ENCODE measurements at regions not wholly inside any gene's neighbourhood (a gene's known extent, or its start where the extent isn't known, plus 50 kb on each side); places are given as distances from the start of the nearest gene placed in this dataset.
"Not testable (repeated sequence)": the region's sequence is repeated elsewhere in the genome, so short reads cannot be mapped to it uniquely, and the experiment has no call there.

DNA sequence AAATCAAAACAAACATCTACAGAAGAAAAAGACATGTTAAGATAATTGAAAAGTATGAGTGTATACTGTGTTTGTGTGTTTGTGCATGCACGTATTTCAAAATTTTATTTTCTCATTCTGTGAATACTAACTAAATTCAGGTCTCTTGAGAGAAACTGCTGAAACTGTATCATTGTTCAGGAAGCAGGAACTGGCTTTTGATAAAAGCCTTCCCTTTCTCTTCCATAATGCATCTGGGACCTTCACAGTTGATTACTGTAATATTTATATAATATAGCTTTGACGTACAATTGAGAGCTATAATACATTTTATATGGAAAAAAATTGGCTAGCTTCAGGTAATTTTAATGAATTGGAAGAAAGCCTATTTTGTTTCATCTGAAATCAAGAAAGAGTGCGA lies 993.5 kb downstream of the SLC6A15 start:
- Mint-ChIP-seq H3K36me3 (no peaks in the 10 kb centered on the region), H3K4me3 (no peak overlapping the region), H3K27ac (no peak overlapping the region), H3K27me3 (no peaks in the 10 kb centered on the region), H3K9me3 (no peaks in the 10 kb centered on the region), H3K4me1 (ENCODE audit: unreplicated experiment) (peaks cover 6% of the 10 kb centered on the region)
- DNase-seq (ENCODE audit: extremely low spot score, unreplicated experiment): no peak
- TF ChIP-seq, protein P1, sequence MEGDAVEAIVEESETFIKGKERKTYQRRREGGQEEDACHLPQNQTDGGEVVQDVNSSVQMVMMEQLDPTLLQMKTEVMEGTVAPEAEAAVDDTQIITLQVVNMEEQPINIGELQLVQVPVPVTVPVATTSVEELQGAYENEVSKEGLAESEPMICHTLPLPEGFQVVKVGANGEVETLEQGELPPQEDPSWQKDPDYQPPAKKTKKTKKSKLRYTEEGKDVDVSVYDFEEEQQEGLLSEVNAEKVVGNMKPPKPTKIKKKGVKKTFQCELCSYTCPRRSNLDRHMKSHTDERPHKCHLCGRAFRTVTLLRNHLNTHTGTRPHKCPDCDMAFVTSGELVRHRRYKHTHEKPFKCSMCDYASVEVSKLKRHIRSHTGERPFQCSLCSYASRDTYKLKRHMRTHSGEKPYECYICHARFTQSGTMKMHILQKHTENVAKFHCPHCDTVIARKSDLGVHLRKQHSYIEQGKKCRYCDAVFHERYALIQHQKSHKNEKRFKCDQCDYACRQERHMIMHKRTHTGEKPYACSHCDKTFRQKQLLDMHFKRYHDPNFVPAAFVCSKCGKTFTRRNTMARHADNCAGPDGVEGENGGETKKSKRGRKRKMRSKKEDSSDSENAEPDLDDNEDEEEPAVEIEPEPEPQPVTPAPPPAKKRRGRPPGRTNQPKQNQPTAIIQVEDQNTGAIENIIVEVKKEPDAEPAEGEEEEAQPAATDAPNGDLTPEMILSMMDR (conservative IDR thresholded peaks at IDR 0.05): no peak

DNA sequence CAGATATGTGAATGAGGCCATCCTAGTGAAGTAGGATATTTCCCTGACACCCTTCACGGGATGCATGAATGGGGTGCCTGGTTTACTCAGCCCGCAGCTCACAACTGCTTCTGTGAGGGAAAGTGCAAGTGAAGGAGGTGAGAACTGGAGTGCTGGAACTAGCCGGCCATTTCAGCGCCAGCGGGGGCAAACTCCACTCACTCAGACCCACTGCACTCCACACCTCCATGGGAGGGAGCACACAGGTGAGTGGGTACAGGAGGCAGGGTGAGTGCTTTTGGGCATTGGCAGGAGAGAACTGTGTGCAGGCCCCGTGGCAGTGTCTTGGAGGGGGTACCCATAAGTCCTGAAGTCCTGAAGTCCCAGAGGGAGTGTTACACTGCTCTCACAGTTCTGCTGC lies 1008.4 kb downstream of the SLC6A15 start:
- H3K4me3 Mint-ChIP-seq: no peak overlapping the region
- peaks cover 6% of the 10 kb centered on the region for H3K9me3 Mint-ChIP-seq
- H3K4me1 Mint-ChIP-seq (ENCODE audit: unreplicated experiment): no peaks in the 10 kb centered on the region

DNA sequence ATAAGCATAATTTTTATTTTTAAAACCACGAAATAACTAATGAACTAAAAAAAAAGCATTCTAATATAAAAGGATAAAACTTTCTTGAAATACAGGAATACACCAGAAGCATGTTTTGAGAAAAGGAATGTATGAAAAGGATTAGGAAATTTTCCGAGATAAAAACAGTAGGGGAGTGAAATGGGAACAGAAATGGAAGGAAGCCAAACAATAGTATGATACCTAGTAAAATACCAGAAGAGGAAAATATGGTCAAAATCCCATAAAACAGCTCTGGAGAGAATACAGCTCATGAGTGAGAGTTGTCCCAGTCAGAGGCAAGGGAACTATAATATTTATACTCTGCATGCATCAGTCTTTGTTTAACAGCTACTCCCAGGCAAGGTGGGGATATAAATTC lies 1016.2 kb downstream of the SLC6A15 start:
- Mint-ChIP-seq H3K27ac (no peak overlapping the region), H3K36me3 (no peaks in the 10 kb centered on the region), H3K4me1 (ENCODE audit: unreplicated experiment) (no peaks in the 10 kb centered on the region), H3K27me3 (no peaks in the 10 kb centered on the region), H3K4me3 (no peak overlapping the region), H3K9me3 (peaks cover 2% of the 10 kb centered on the region)
- DNase-seq (ENCODE audit: extremely low spot score, unreplicated experiment): no peak
- TF ChIP-seq, protein P1 (conservative IDR thresholded peaks at IDR 0.05): no peak

More for the DNA sequence above, 1008.4 kb downstream of the SLC6A15 start:
- TF ChIP-seq, protein P1 (conservative IDR thresholded peaks at IDR 0.05): no peak
- Mint-ChIP-seq H3K36me3 (no peaks in the 10 kb centered on the region), H3K27me3 (no peaks in the 10 kb centered on the region), H3K27ac (no peak overlapping the region)
- no peak for DNase-seq (ENCODE audit: extremely low spot score, unreplicated experiment)

DNA sequence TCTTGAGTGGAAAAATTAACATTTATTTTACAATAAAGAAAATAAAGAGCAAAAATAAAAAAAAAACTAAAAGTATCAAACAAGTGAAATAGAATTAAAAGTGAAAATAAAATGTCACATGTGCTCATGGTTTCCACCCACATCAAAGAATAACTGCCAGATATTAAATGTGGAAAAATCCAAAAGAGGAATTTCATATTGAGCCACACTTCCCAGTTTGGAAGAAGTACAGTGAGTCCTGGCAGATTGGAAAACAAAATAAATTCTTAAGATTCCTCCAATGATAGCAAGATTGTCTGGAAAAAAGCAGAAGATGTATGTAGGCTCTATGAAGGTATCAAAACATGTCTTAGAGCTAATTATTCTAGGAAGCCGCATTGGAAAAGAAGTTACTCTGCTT lies 1019.5 kb downstream of the SLC6A15 start:
- TF ChIP-seq, protein P1 (conservative IDR thresholded peaks at IDR 0.05): no peak
- H3K36me3 Mint-ChIP-seq: no peaks in the 10 kb centered on the region
- H3K4me1 Mint-ChIP-seq (ENCODE audit: unreplicated experiment): no peaks in the 10 kb centered on the region
- H3K27me3 Mint-ChIP-seq: no peaks in the 10 kb centered on the region
- no peak overlapping the region for H3K27ac Mint-ChIP-seq
- no peak overlapping the region for H3K4me3 Mint-ChIP-seq
- no peak for DNase-seq (ENCODE audit: extremely low spot score, unreplicated experiment)
- H3K9me3 Mint-ChIP-seq: peaks cover 5% of the 10 kb centered on the region

DNA sequence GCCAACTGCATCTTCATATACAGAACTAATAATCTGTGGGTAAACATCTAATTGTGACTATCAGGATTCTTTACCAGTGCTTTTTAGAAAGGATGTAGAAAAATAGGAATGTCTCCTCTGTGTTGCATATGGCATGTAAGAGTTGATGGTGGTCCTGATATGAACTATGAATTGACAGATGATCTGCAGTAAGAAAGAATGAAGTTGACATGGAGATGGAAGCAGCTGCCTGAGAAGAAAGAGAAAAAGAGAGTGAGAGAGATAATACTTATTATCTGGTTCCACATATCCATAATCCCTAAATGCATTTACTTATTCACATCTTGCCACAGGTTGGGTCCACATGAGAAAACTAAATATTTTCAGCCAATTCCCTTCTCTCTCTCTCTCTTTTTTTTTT lies 1022.9 kb downstream of the SLC6A15 start:
- Mint-ChIP-seq H3K4me1 (ENCODE audit: unreplicated experiment) (no peaks in the 10 kb centered on the region), H3K27ac (no peak overlapping the region), H3K36me3 (no peaks in the 10 kb centered on the region), H3K9me3 (peaks cover 5% of the 10 kb centered on the region), H3K4me3 (no peak overlapping the region), H3K27me3 (no peaks in the 10 kb centered on the region)
- TF ChIP-seq, protein P1 (conservative IDR thresholded peaks at IDR 0.05): no peak
- DNase-seq (ENCODE audit: extremely low spot score, unreplicated experiment): no peak

DNA sequence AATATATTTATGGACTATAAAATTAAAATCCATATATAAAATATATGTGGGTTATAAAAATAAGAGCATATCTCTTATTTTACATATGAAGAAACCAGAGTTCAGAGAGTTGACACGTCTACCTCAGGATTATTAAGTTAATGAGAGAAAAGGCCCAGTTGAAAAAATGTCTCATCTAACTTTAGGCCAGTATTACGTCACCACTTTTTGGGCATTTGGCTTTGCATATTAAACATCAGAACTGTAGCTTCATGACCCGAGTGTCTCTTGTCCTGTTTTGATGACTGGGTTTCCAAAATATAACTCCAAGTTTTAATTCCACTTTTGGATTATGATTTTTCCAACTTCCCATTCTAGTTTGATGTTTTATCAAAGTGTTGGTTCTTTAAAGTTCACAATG lies 1026.1 kb downstream of the SLC6A15 start:
- Mint-ChIP-seq H3K9me3 (peaks cover 5% of the 10 kb centered on the region), H3K27me3 (no peaks in the 10 kb centered on the region), H3K4me3 (no peak overlapping the region), H3K4me1 (ENCODE audit: unreplicated experiment) (no peaks in the 10 kb centered on the region), H3K36me3 (no peaks in the 10 kb centered on the region), H3K27ac (no peak overlapping the region)
- TF ChIP-seq, protein P1 (conservative IDR thresholded peaks at IDR 0.05): no peak
- no peak for DNase-seq (ENCODE audit: extremely low spot score, unreplicated experiment)

DNA sequence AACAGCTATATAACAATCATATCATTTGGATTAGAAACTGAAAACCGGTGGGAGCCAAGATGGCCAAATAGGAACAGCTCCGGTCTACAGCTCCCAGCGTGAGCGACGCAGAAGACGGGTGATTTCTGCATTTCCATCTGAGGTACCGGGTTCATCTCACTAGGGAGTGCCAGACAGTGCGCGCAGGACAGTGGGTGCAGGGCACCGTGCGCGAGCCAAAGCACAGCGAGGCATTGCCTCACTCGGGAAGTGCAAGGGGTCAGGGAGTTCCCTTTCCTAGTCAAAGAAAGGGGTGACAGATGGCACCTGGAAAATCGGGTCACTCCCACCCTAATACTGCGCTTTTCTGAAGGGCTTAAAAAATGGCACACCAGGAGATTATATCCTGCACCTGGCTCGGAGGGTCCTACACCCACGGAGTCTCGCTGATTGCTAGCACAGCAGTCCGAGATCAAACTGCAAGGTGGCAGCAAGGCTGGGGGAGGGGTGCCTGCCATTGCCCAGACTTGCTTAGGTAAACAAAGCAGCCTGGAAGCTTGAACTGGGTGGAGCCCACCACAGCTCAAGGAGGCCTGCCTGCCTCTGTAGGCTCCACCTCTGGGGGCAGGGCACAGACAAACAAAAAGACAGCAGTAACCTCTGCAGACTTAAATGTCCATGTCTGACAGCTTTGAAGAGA lies 1041.5 kb downstream of the SLC6A15 start:
- H3K36me3 Mint-ChIP-seq; H3K27me3 Mint-ChIP-seq; H3K4me3 Mint-ChIP-seq; DNase-seq (ENCODE audit: extremely low spot score, unreplicated experiment); H3K9me3 Mint-ChIP-seq; H3K4me1 Mint-ChIP-seq (ENCODE audit: unreplicated experiment); H3K27ac Mint-ChIP-seq: not testable (repeated sequence)

Data from type B pancreatic cell (in vitro differentiated cells).